Choroid plexus epithelial cell (primary cell): ENCODE measurements at regions not wholly inside any gene's neighbourhood (a gene's known extent, or its start where the extent isn't known, plus 50 kb on each side); places are given as distances from the start of the nearest gene placed in this dataset.

ENCODE experiments used
- DNase-seq: peaks from one replicate; pipeline ENCODE4 v3.0.0-alpha.2; 2010; ENCODE audit warnings: low read depth
- H3K4me3 ChIP-seq: 2 replicates; pipeline ENCODE4 v1.5.1; 2011; ENCODE audit warnings: low read depth, mild to moderate bottlenecking, control low read depth, low read length, moderate library complexity
- TF ChIP-seq, protein P1 (sequence below): conservative IDR thresholded peaks from 2 replicates; pipeline ENCODE4 v1.5.1; 2011; ENCODE audit warnings: low read depth, mild to moderate bottlenecking, control low read depth, inconsistent platforms, low read length, moderate library complexity

DNA sequence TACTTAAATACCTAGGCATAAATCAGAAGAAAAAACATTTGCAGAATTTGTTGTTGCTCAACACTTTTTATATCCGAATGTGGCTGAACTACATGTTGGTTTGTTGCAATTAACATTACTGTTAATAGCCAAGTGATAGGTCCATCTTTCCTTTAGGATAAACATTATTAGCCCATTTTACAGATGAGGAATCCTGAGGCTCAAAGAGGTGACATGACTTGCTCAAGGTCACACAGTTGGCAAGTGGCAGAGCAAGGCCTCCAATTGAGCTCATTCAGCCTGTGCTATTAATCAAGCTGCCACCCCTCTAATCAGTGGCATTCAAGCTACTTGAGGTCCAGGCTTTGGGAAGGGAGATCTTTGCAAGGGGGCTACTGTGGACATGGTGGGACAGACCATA is 125.8 kb upstream of the ATP2B2 start:
- H3K4me3 ChIP-seq = no peak overlapping the region
- DNase-seq = no peak
- TF ChIP-seq, protein P1, sequence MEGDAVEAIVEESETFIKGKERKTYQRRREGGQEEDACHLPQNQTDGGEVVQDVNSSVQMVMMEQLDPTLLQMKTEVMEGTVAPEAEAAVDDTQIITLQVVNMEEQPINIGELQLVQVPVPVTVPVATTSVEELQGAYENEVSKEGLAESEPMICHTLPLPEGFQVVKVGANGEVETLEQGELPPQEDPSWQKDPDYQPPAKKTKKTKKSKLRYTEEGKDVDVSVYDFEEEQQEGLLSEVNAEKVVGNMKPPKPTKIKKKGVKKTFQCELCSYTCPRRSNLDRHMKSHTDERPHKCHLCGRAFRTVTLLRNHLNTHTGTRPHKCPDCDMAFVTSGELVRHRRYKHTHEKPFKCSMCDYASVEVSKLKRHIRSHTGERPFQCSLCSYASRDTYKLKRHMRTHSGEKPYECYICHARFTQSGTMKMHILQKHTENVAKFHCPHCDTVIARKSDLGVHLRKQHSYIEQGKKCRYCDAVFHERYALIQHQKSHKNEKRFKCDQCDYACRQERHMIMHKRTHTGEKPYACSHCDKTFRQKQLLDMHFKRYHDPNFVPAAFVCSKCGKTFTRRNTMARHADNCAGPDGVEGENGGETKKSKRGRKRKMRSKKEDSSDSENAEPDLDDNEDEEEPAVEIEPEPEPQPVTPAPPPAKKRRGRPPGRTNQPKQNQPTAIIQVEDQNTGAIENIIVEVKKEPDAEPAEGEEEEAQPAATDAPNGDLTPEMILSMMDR = no peak

DNA sequence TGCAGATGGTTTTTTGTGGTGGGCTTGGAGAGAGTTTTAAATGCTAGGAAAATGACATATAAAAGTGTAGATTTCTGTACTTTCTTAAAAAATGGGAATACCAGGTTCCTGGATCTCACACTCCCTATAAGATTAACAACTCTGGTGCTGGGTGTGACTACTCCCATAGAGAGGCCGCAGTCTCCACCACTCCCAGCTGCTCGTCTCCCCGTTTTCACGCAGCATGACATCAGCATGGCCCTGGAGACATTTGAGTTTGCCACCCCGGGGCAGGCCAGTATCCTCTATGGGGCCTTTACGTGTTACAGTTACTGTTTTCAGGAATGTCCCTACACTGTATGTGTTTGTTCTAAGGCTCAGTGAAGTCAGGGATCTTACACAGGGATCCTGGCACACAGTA is 126.7 kb upstream of the ATP2B2 start:
- TF ChIP-seq, protein P1 = no peak
- H3K4me3 ChIP-seq = no peak overlapping the region
- DNase-seq = no peak

DNA sequence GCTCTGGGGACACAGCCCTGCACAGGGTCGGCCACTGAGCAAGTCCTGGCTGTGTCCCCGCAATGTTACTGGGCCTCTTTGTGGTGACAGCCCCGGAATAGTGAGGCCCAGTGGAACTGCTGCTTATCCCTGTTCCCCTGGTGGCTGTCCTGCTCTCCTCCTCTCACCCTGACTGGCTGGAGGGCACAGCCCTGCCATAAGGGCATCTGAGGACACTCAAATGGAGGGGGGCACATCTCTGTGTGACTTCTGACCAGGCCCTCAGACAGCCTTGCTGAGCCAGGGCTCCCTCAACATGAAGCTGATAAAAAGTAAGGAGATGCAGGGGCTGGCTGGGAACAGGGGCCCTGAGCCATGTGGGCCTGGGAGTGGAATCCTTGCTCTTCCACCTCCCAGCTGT is 127.4 kb upstream of the ATP2B2 start:
- TF ChIP-seq, protein P1 = no peak
- no peak for DNase-seq
- no peak overlapping the region for H3K4me3 ChIP-seq

DNA sequence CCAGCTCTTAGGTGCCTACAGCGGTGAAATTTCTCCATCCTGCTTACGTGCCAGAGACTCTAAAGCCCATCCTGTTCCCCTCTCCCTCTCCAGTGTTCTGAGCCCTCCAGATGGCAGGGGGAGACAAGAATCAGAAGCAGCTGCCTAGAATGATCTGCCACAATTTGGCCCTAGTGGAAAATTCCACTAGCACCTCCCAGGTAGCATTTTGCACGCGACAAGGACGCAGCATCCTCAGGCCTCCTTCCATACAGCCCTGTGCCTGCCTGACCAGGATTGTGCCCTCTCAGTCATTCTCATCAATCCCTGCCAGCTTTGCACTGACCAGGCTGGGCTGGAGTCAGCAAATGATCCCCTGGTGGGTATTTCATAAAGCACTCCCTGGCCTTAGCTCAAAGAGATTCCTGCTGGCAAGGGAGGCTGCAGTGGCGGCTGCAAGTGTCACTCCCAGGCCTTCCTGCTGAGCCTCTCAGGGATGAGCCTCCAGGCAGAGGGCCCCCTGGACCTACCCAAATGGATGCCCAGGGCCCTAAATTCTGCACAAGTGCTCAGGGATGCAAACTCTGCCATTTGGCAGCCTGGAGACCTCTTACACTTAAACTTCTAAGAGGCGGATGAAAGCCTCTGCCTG is 130.2 kb upstream of the ATP2B2 start:
- DNase-seq = no peak
- TF ChIP-seq, protein P1 = no peak
- no peak overlapping the region for H3K4me3 ChIP-seq

DNA sequence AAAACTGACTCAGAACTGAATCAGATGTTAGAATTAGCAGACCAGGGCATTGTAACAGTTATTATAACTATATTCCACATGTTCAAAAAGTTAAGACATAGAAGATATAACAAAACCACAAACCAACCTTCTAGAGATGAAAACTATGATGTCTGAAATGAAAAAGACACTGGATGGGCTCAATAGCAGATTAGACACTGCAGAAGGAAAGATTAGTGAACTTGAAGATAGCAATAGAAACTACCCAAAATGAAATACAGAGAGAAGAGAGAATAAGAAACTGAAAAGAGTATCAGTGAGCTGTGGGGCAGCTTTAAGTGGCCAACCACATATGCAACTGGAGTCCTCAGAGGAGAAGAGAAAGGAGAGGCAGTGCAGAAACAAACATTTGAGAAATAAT is 132.0 kb upstream of the ATP2B2 start:
- TF ChIP-seq, protein P1 = no peak
- DNase-seq = no peak
- H3K4me3 ChIP-seq = no peak overlapping the region

DNA sequence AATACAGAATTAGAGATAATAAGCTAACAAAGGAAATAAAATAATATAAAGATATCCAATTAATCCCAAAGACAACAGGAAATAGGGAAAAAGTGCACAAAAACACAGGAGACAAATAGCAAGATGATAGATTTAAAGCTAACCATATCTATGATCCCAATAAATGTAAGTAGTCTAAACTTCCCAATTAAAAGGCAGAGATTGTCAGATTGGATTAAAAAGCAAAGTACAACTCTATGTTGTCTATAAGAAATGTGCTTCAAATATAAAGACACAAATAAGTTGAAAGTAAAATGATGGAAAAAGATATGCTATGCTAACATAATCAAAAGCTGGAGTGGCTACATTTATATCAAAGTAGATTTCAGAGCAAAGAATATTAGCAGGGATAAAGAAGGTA is 133.1 kb upstream of the ATP2B2 start:
- DNase-seq = no peak
- TF ChIP-seq, protein P1 = no peak
- H3K4me3 ChIP-seq = no peak overlapping the region

DNA sequence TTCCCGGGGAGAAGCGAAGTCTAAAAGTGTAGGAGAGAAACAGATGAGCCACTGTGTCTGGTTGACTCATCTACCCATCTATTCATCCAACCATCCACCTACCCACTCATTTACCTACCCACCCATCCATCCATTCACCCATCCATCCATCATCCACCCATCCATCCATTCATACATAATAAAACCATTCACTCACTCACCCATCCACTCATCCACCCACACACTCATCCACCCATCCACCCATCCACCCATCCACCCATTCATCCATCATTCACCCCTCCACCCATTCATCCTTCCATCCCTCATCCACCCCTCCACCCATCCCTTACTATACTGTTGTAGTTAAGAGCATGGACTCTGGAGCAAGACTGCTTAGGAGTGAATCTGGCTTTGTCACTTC is 136.4 kb upstream of the ATP2B2 start:
- no peak for DNase-seq
- TF ChIP-seq, protein P1 = no peak
- no peak overlapping the region for H3K4me3 ChIP-seq
